Lung (tissue), 11 donors: ENCODE measurements at regions not wholly inside any gene's neighbourhood (a gene's known extent, or its start where the extent isn't known, plus 50 kb on each side); places are given as distances from the start of the nearest gene placed in this dataset.

Experiments
- ATAC-seq: fragments of 200-7000 bp; cut with Tn5 transposase; one replicate; pipeline ENCODE4 v1.9.1; 2020; ENCODE audit warnings: moderate number of reproducible peaks; ENCODE audit not compliant: insufficient read depth, low FRiP score
- DNase-seq, 3 donors: peaks; one replicate each; pipeline ENCODE4 v3.0.0-alpha.2; 2013 to 2017
- H3K27ac ChIP-seq, 2 donors: one replicate each; pipeline ENCODE4 v1.5.1; 2013; ENCODE audit warnings: mild to moderate bottlenecking in 2 of 2, moderate library complexity in 2 of 2, control low read depth in 1 of 2, inconsistent platforms in 1 of 2, low read depth in 1 of 2, low read length in 1 of 2
- H3K27me3 ChIP-seq, 3 donors: one replicate each; pipeline ENCODE4 v1.5.1; 2013; ENCODE audit warnings: low read length in 2 of 3; ENCODE audit not compliant: control insufficient read depth in 3 of 3, insufficient read depth in 3 of 3
- H3K36me3 ChIP-seq, 4 donors: one replicate each; pipeline ENCODE4 v1.5.1; 2013; ENCODE audit warnings: low read length in 4 of 4, mild to moderate bottlenecking in 1 of 4, moderate library complexity in 1 of 4; ENCODE audit not compliant: control insufficient read depth in 4 of 4, insufficient read depth in 4 of 4
- H3K4me1 ChIP-seq, 5 donors: one replicate each; pipeline ENCODE4 v1.5.1; 2013; ENCODE audit warnings: low read length in 5 of 5, mild to moderate bottlenecking in 2 of 5, moderate library complexity in 1 of 5; ENCODE audit not compliant: control insufficient read depth in 5 of 5, insufficient read depth in 5 of 5
- H3K4me3 ChIP-seq: one replicate; pipeline ENCODE4 v1.5.1; 2013; ENCODE audit warnings: mild to moderate bottlenecking, control low read depth, moderate library complexity
- H3K9ac ChIP-seq, 2 donors: one replicate each; pipeline ENCODE4 v1.5.1; 2013; ENCODE audit warnings: low read length in 2 of 2, control low read depth in 1 of 2; ENCODE audit not compliant: insufficient read depth in 1 of 2
- H3K9me3 ChIP-seq, 4 donors: one replicate each; pipeline ENCODE4 v1.5.1; 2013; ENCODE audit warnings: low read length in 3 of 4, mild to moderate bottlenecking in 1 of 4, moderate library complexity in 1 of 4; ENCODE audit not compliant: control insufficient read depth in 4 of 4, insufficient read depth in 3 of 4
- CTCF ChIP-seq: IDR thresholded peaks from 2 replicates; pipeline ENCODE4 v1.5.1; 2012; ENCODE audit warnings: mild to moderate bottlenecking; ENCODE audit errors: control extremely low read depth, extremely low read depth
- WGBS, 2 donors: extraction: QIAGEN DNeasy Blood & Tissue Kit; methylation state at CpG; one replicate each; pipeline ENCODE4 v1.1.7; 2013; 5-methylcytosine and 5-hydroxymethylcytosine counted together
- donor health status: control.
- donor health status: control.
- donor health status: Bipolar disorder and iron deficiency.
- donor health status: healthy.
- donor health status: DM: yes; HTN: yes; CAD: no.

GRCh38 chr2:59658906-59659635 is 894.4 kb downstream of the BCL11A start:
- 74% methylated on average over 7 of the region's 7 CpGs for WGBS, 2 donors
- Histone ChIP-seq H3K4me1 (no peaks in the 10 kb centered on the region), H3K36me3 (no peaks in the 10 kb centered on the region), H3K9me3 (peaks cover 0 to 1% (median 0%) of the 10 kb centered on the region in 4 donors), H3K27me3 (peaks cover 0 to 4% (median 0%) of the 10 kb centered on the region in 3 donors), H3K4me3 (no peak overlapping the region), H3K27ac (no peak overlapping the region), H3K9ac (no peak overlapping the region)
- DNase-seq (peak in 2 of 3 donors; percentile 9 to 39), ATAC-seq (no peak)
- TF ChIP-seq CTCF: no peak

- TF ChIP-seq CTCF: no peak
- Histone ChIP-seq H3K27ac (no peak overlapping the region), H3K4me1 (no peaks in the 10 kb centered on the region), H3K9ac (no peak overlapping the region), H3K9me3 (no peaks in the 10 kb centered on the region), H3K4me3 (no peak overlapping the region), H3K27me3 (no peaks in the 10 kb centered on the region), H3K36me3 (no peaks in the 10 kb centered on the region)
- peak; percentile 67 for ATAC-seq
- no peak for DNase-seq
- 74 to 92% methylated on average over 9 of the region's 9 CpGs for WGBS, 2 donors
Measured at GRCh38 chr2:59655809-59656208, 897.6 kb downstream of the BCL11A start.

- TF ChIP-seq CTCF: no peak
- no peaks in the 10 kb centered on the region for H3K4me1 ChIP-seq
- H3K9ac ChIP-seq: no peak overlapping the region
- H3K4me3 ChIP-seq: no peak overlapping the region
- no peaks in the 10 kb centered on the region for H3K27me3 ChIP-seq
- H3K27ac ChIP-seq: no peak overlapping the region
- no peaks in the 10 kb centered on the region for H3K9me3 ChIP-seq
- ATAC-seq (no peak), DNase-seq (no peak)
- H3K36me3 ChIP-seq: no peaks in the 10 kb centered on the region
- 55 to 59% methylated on average over 4 of the region's 4 CpGs for WGBS, 2 donors
Measured at GRCh38 chr2:59654710-59655109, 898.7 kb downstream of the BCL11A start.

GRCh38 chr2:59653164-59653563 is 900.3 kb downstream of the BCL11A start:
- Histone ChIP-seq H3K4me3 (no peak overlapping the region), H3K36me3 (no peaks in the 10 kb centered on the region), H3K27ac (no peak overlapping the region), H3K4me1 (no peaks in the 10 kb centered on the region), H3K9me3 (no peaks in the 10 kb centered on the region), H3K9ac (no peak overlapping the region), H3K27me3 (no peaks in the 10 kb centered on the region)
- TF ChIP-seq CTCF: no peak
- DNase-seq (no peak), ATAC-seq (no peak)
- WGBS, 2 donors: 59 to 90% methylated on average over 2 of the region's 2 CpGs
